ENCODE measurements at regions not wholly inside any gene's neighbourhood (a gene's known extent, or its start where the extent isn't known, plus 50 kb on each side); places are given as distances from the start of the nearest gene placed in this dataset.

- no peak for DNase-seq (ENCODE audit: extremely low read depth, low read depth)
- TF ChIP-seq CTCF (IDR thresholded peaks at IDR 0.05; ENCODE audit: low read depth, low read length): no peak
Observed at GRCh38 chr1:157284451-157284850, 146.3 kb upstream of the ETV3 start.

- no peak for DNase-seq (ENCODE audit: extremely low read depth, low read depth)
- no peak for TF ChIP-seq CTCF (IDR thresholded peaks at IDR 0.05; ENCODE audit: low read depth, low read length)
Observed at GRCh38 chr1:157279802-157280140, 141.6 kb upstream of the ETV3 start.

GRCh38 chr1:157279138-157279801 is 141.1 kb upstream of the ETV3 start:
- no peak for TF ChIP-seq CTCF (IDR thresholded peaks at IDR 0.05; ENCODE audit: low read depth, low read length)
- DNase-seq (ENCODE audit: extremely low read depth, low read depth): no peak

GRCh38 chr1:157278383-157279137 is 140.4 kb upstream of the ETV3 start:
- DNase-seq (ENCODE audit: extremely low read depth, low read depth): no peak
- no peak for TF ChIP-seq CTCF (IDR thresholded peaks at IDR 0.05; ENCODE audit: low read depth, low read length)

GRCh38 chr1:157277913-157278312 is 139.7 kb upstream of the ETV3 start:
- no peak for TF ChIP-seq CTCF (IDR thresholded peaks at IDR 0.05; ENCODE audit: low read depth, low read length)
- no peak for DNase-seq (ENCODE audit: extremely low read depth, low read depth)

GRCh38 chr1:157277281-157277680 is 139.1 kb upstream of the ETV3 start:
- TF ChIP-seq CTCF (IDR thresholded peaks at IDR 0.05; ENCODE audit: low read depth, low read length): no peak
- no peak for DNase-seq (ENCODE audit: extremely low read depth, low read depth)

- DNase-seq (ENCODE audit: extremely low read depth, low read depth): no peak
- TF ChIP-seq CTCF (IDR thresholded peaks at IDR 0.05; ENCODE audit: low read depth, low read length): no peak
Observed at GRCh38 chr1:157274698-157275534, 136.7 kb upstream of the ETV3 start.
